Stimulated activated CD8-positive, alpha-beta memory T cell treated with anti-CD3 and anti-CD28 coated beads, Interleukin-7, amount 100 ng/mL, for 4 hours (primary cell): ENCODE measurements at regions not wholly inside any gene's neighbourhood (a gene's known extent, or its start where the extent isn't known, plus 50 kb on each side); places are given as distances from the start of the nearest gene placed in this dataset.
"Not testable (repeated sequence)": the region's sequence is repeated elsewhere in the genome, so short reads cannot be mapped to it uniquely, and the experiment has no call there.

Experiments used
- DNase-seq, 2 donors: peaks; one replicate each; pipeline ENCODE4 v3.0.0-alpha.2; 2020; ENCODE audit warnings: low read depth in 2 of 2

GRCh38 chr9:74092491-74092834 lies 404.7 kb upstream of the RORB start:
- DNase-seq: no peak

GRCh38 chr9:74094037-74094436 lies 403.1 kb upstream of the RORB start:
- not testable (repeated sequence) for DNase-seq

- no peak for DNase-seq
Measured at GRCh38 chr9:74094766-74095165, 402.4 kb upstream of the RORB start.

GRCh38 chr9:74095925-74096324 lies 401.2 kb upstream of the RORB start:
- DNase-seq: no peak

- DNase-seq: no peak
Measured at GRCh38 chr9:74096420-74096819, 400.7 kb upstream of the RORB start.

GRCh38 chr9:74100042-74100441 lies 397.1 kb upstream of the RORB start:
- no peak for DNase-seq

- DNase-seq: not testable (repeated sequence)
Measured at GRCh38 chr9:74102148-74102547, 395.0 kb upstream of the RORB start.

GRCh38 chr9:74102702-74103101 lies 394.4 kb upstream of the RORB start:
- no peak for DNase-seq

- DNase-seq: no peak
Measured at GRCh38 chr9:74107692-74108091, 389.4 kb upstream of the RORB start.

GRCh38 chr9:74115976-74116375 lies 381.2 kb upstream of the RORB start:
- DNase-seq: no peak

- no peak for DNase-seq
Measured at GRCh38 chr9:74117151-74117550, 380.0 kb upstream of the RORB start.

GRCh38 chr9:74117731-74118130 lies 379.4 kb upstream of the RORB start:
- DNase-seq: no peak

GRCh38 chr9:74120061-74120460 lies 377.1 kb upstream of the RORB start:
- no peak for DNase-seq

GRCh38 chr9:74120470-74120869 lies 376.7 kb upstream of the RORB start:
- DNase-seq: no peak

GRCh38 chr9:74122216-74122615 lies 374.9 kb upstream of the RORB start:
- no peak for DNase-seq

- DNase-seq: no peak
Measured at GRCh38 chr9:74122661-74123060, 374.5 kb upstream of the RORB start.

GRCh38 chr9:74125941-74126340 lies 371.2 kb upstream of the RORB start:
- no peak for DNase-seq

GRCh38 chr9:74132986-74133385 lies 364.1 kb upstream of the RORB start:
- no peak for DNase-seq

GRCh38 chr9:74133921-74134320 lies 363.2 kb upstream of the RORB start:
- DNase-seq: no peak

- DNase-seq: no peak
Measured at GRCh38 chr9:74138182-74138581, 359.0 kb upstream of the RORB start.

- no peak for DNase-seq
Measured at GRCh38 chr9:74140141-74140540, 357.0 kb upstream of the RORB start.

- no peak for DNase-seq
Measured at GRCh38 chr9:74147906-74148305, 349.2 kb upstream of the RORB start.

GRCh38 chr9:74172874-74173273 lies 324.3 kb upstream of the RORB start:
- DNase-seq: no peak

- DNase-seq: no peak
Measured at GRCh38 chr9:74173284-74173683, 323.9 kb upstream of the RORB start.

- DNase-seq: not testable (repeated sequence)
Measured at GRCh38 chr9:74197771-74198170, 299.4 kb upstream of the RORB start.
